ENCODE measurements at regions not wholly inside any gene's neighbourhood (a gene's known extent, or its start where the extent isn't known, plus 50 kb on each side); places are given as distances from the start of the nearest gene placed in this dataset.

GRCh38 chr6:127015858-127016257 lies 102.6 kb upstream of the RSPO3 start:
- Histone ChIP-seq H3F3A (ENCODE audit: control insufficient read depth, insufficient read depth) (no peaks in the 10 kb centered on the region), H3K9me3 (ENCODE audit: control insufficient read depth, insufficient read depth, low read length) (no peaks in the 10 kb centered on the region), H3K27ac (ENCODE audit: low read depth, low read length) (no peak overlapping the region), H3K9me2 (replicated peaks; ENCODE audit: control insufficient read depth, low read length) (no peaks in the 10 kb centered on the region), H3K79me2 (ENCODE audit: control insufficient read depth, low read length) (no peaks in the 10 kb centered on the region), H3K4me3 (ENCODE audit: low read length) (no peak overlapping the region), H3K27me3 (ENCODE audit: control insufficient read depth, low read length) (no peaks in the 10 kb centered on the region), H3K4me2 (ENCODE audit: low read length) (no peak overlapping the region), H4K20me1 (ENCODE audit: control insufficient read depth, insufficient read depth, low read depth, low read length) (no peaks in the 10 kb centered on the region), H3K36me3 (ENCODE audit: control insufficient read depth, low read length) (no peaks in the 10 kb centered on the region), H3K4me1 (ENCODE audit: control insufficient read depth, low read length) (no peaks in the 10 kb centered on the region)
- no peak for TF ChIP-seq EZH2phosphoT487 (IDR thresholded peaks at IDR 0.05; ENCODE audit: borderline replicate concordance, low read length)
- TF ChIP-seq CTCF (IDR thresholded peaks at IDR 0.05; ENCODE audit: low read depth, low read length, poor library complexity, severe bottlenecking): no peak

GRCh38 chr6:127019828-127020227 lies 98.6 kb upstream of the RSPO3 start:
- H3K27ac ChIP-seq (ENCODE audit: low read depth, low read length): no peak overlapping the region
- H3K4me3 ChIP-seq (ENCODE audit: low read length): no peak overlapping the region
- no peak overlapping the region for H3K4me2 ChIP-seq (ENCODE audit: low read length)
- no peaks in the 10 kb centered on the region for H3K27me3 ChIP-seq (ENCODE audit: control insufficient read depth, low read length)
- H3K36me3 ChIP-seq (ENCODE audit: control insufficient read depth, low read length): no peaks in the 10 kb centered on the region
- H3K9me3 ChIP-seq (ENCODE audit: control insufficient read depth, insufficient read depth, low read length): no peaks in the 10 kb centered on the region
- no peaks in the 10 kb centered on the region for H4K20me1 ChIP-seq (ENCODE audit: control insufficient read depth, insufficient read depth, low read depth, low read length)
- H3K79me2 ChIP-seq (ENCODE audit: control insufficient read depth, low read length): no peaks in the 10 kb centered on the region
- no peaks in the 10 kb centered on the region for H3K9me2 ChIP-seq (replicated peaks; ENCODE audit: control insufficient read depth, low read length)
- H3F3A ChIP-seq (ENCODE audit: control insufficient read depth, insufficient read depth): no peaks in the 10 kb centered on the region
- H3K4me1 ChIP-seq (ENCODE audit: control insufficient read depth, low read length): no peaks in the 10 kb centered on the region
- TF ChIP-seq EZH2phosphoT487 (IDR thresholded peaks at IDR 0.05; ENCODE audit: borderline replicate concordance, low read length) (no peak), CTCF (IDR thresholded peaks at IDR 0.05; ENCODE audit: low read depth, low read length, poor library complexity, severe bottlenecking) (no peak)

DNA sequence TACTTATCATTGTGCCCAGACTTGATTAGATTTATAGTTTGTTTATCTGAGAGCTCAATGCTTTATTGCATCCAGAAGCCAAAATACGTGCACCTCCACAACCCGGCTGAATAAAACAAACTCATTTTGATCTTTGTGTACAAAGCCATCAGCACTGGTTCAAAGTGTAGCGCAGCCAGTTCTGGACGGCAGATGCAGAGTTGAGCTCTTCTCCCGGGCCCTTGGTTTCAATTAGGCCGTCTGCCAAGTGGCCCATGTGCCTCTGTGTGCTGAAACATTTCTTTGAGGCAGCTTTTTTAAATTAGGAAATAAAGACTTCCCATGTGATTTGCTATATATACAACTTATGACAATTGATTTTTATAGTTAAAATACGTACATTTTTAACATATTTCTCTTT lies 96.2 kb upstream of the RSPO3 start:
- no peak for TF ChIP-seq EZH2phosphoT487 (IDR thresholded peaks at IDR 0.05; ENCODE audit: borderline replicate concordance, low read length)
- no peak for TF ChIP-seq CTCF (IDR thresholded peaks at IDR 0.05; ENCODE audit: low read depth, low read length, poor library complexity, severe bottlenecking)
- Histone ChIP-seq H3K36me3 (ENCODE audit: control insufficient read depth, low read length) (no peaks in the 10 kb centered on the region), H3F3A (ENCODE audit: control insufficient read depth, insufficient read depth) (no peaks in the 10 kb centered on the region), H3K9me3 (ENCODE audit: control insufficient read depth, insufficient read depth, low read length) (no peaks in the 10 kb centered on the region), H3K4me1 (ENCODE audit: control insufficient read depth, low read length) (no peaks in the 10 kb centered on the region), H3K4me2 (ENCODE audit: low read length) (no peak overlapping the region), H3K27ac (ENCODE audit: low read depth, low read length) (no peak overlapping the region), H3K4me3 (ENCODE audit: low read length) (no peak overlapping the region), H3K79me2 (ENCODE audit: control insufficient read depth, low read length) (no peaks in the 10 kb centered on the region), H3K27me3 (ENCODE audit: control insufficient read depth, low read length) (no peaks in the 10 kb centered on the region), H3K9me2 (replicated peaks; ENCODE audit: control insufficient read depth, low read length) (no peaks in the 10 kb centered on the region), H4K20me1 (ENCODE audit: control insufficient read depth, insufficient read depth, low read depth, low read length) (no peaks in the 10 kb centered on the region)
